ENCODE measurements at regions not wholly inside any gene's neighbourhood (a gene's known extent, or its start where the extent isn't known, plus 50 kb on each side); places are given as distances from the start of the nearest gene placed in this dataset.

- Histone ChIP-seq H3K4me3 (ENCODE audit: insufficient read length, low read depth) (no peak overlapping the region), H3K9ac (ENCODE audit: insufficient read length, low read depth) (no peak overlapping the region), H3K4me1 (ENCODE audit: insufficient read depth, insufficient read length) (no peaks in the 10 kb centered on the region), H3K9me3 (ENCODE audit: insufficient read depth, low read length) (no peaks in the 10 kb centered on the region), H3K36me3 (ENCODE audit: insufficient read depth, insufficient read length, low read length) (no peaks in the 10 kb centered on the region), H3K27me3 (ENCODE audit: insufficient read depth, insufficient read length) (no peaks in the 10 kb centered on the region)
- TF ChIP-seq YY1 (IDR thresholded peaks at IDR 0.05; ENCODE audit: insufficient read depth, insufficient read length), result no peak
- no peak for DNase-seq (ENCODE audit: low read depth, low spot score)
These were observed 322.3 kb upstream of the TSHZ3 start for GRCh38 chr19:31671411-31672035.

GRCh38 chr19:31674503-31675192 lies 325.4 kb upstream of the TSHZ3 start:
- no peaks in the 10 kb centered on the region for H3K4me1 ChIP-seq (ENCODE audit: insufficient read depth, insufficient read length)
- no peak overlapping the region for H3K4me3 ChIP-seq (ENCODE audit: insufficient read length, low read depth)
- TF ChIP-seq YY1 (IDR thresholded peaks at IDR 0.05; ENCODE audit: insufficient read depth, insufficient read length), result no peak
- no peak for TF ChIP-seq SUZ12 (IDR thresholded peaks at IDR 0.05; ENCODE audit: extremely low read depth, insufficient read depth, insufficient read length)
- TF ChIP-seq ZNF274 (IDR thresholded peaks at IDR 0.05; ENCODE audit: low read depth, low read length), result no peak
- no peak for DNase-seq (ENCODE audit: low read depth, low spot score)
- H3K9me3 ChIP-seq (ENCODE audit: insufficient read depth, low read length), result no peaks in the 10 kb centered on the region
- H3K36me3 ChIP-seq (ENCODE audit: insufficient read depth, insufficient read length, low read length), result no peaks in the 10 kb centered on the region
- no peak overlapping the region for H3K9ac ChIP-seq (ENCODE audit: insufficient read length, low read depth)
- no peaks in the 10 kb centered on the region for H3K27me3 ChIP-seq (ENCODE audit: insufficient read depth, insufficient read length)

- Histone ChIP-seq H3K9ac (ENCODE audit: insufficient read length, low read depth) (no peak overlapping the region), H3K4me1 (ENCODE audit: insufficient read depth, insufficient read length) (no peaks in the 10 kb centered on the region), H3K9me3 (ENCODE audit: insufficient read depth, low read length) (no peaks in the 10 kb centered on the region), H3K27me3 (ENCODE audit: insufficient read depth, insufficient read length) (no peaks in the 10 kb centered on the region), H3K4me3 (ENCODE audit: insufficient read length, low read depth) (no peak overlapping the region), H3K36me3 (ENCODE audit: insufficient read depth, insufficient read length, low read length) (no peaks in the 10 kb centered on the region)
- DNase-seq (ENCODE audit: low read depth, low spot score), result no peak
- TF ChIP-seq ZNF274 (IDR thresholded peaks at IDR 0.05; ENCODE audit: low read depth, low read length) (no peak), YY1 (IDR thresholded peaks at IDR 0.05; ENCODE audit: insufficient read depth, insufficient read length) (no peak), SUZ12 (IDR thresholded peaks at IDR 0.05; ENCODE audit: extremely low read depth, insufficient read depth, insufficient read length) (no peak)
These were observed 326.1 kb upstream of the TSHZ3 start for GRCh38 chr19:31675193-31675913.

GRCh38 chr19:31676271-31677004 lies 327.2 kb upstream of the TSHZ3 start:
- TF ChIP-seq SUZ12 (IDR thresholded peaks at IDR 0.05; ENCODE audit: extremely low read depth, insufficient read depth, insufficient read length) (no peak), ZNF274 (IDR thresholded peaks at IDR 0.05; ENCODE audit: low read depth, low read length) (no peak), YY1 (IDR thresholded peaks at IDR 0.05; ENCODE audit: insufficient read depth, insufficient read length) (no peak)
- H3K36me3 ChIP-seq (ENCODE audit: insufficient read depth, insufficient read length, low read length), result no peaks in the 10 kb centered on the region
- no peaks in the 10 kb centered on the region for H3K9me3 ChIP-seq (ENCODE audit: insufficient read depth, low read length)
- DNase-seq (ENCODE audit: low read depth, low spot score), result peak; percentile 15
- no peaks in the 10 kb centered on the region for H3K4me1 ChIP-seq (ENCODE audit: insufficient read depth, insufficient read length)
- no peaks in the 10 kb centered on the region for H3K27me3 ChIP-seq (ENCODE audit: insufficient read depth, insufficient read length)
- H3K9ac ChIP-seq (ENCODE audit: insufficient read length, low read depth), result no peak overlapping the region
- no peak overlapping the region for H3K4me3 ChIP-seq (ENCODE audit: insufficient read length, low read depth)

GRCh38 chr19:31678421-31678820 lies 329.2 kb upstream of the TSHZ3 start:
- Histone ChIP-seq H3K4me3 (ENCODE audit: insufficient read length, low read depth) (no peak overlapping the region), H3K36me3 (ENCODE audit: insufficient read depth, insufficient read length, low read length) (no peaks in the 10 kb centered on the region), H3K9me3 (ENCODE audit: insufficient read depth, low read length) (no peaks in the 10 kb centered on the region), H3K9ac (ENCODE audit: insufficient read length, low read depth) (no peak overlapping the region), H3K27me3 (ENCODE audit: insufficient read depth, insufficient read length) (no peaks in the 10 kb centered on the region), H3K4me1 (ENCODE audit: insufficient read depth, insufficient read length) (no peaks in the 10 kb centered on the region)
- TF ChIP-seq YY1 (IDR thresholded peaks at IDR 0.05; ENCODE audit: insufficient read depth, insufficient read length) (no peak), SUZ12 (IDR thresholded peaks at IDR 0.05; ENCODE audit: extremely low read depth, insufficient read depth, insufficient read length) (no peak), ZNF274 (IDR thresholded peaks at IDR 0.05; ENCODE audit: low read depth, low read length) (no peak)
- DNase-seq (ENCODE audit: low read depth, low spot score), result no peak

- H3K4me3 ChIP-seq (ENCODE audit: insufficient read length, low read depth), result no peak overlapping the region
- no peaks in the 10 kb centered on the region for H3K9me3 ChIP-seq (ENCODE audit: insufficient read depth, low read length)
- no peak overlapping the region for H3K9ac ChIP-seq (ENCODE audit: insufficient read length, low read depth)
- no peaks in the 10 kb centered on the region for H3K4me1 ChIP-seq (ENCODE audit: insufficient read depth, insufficient read length)
- H3K27me3 ChIP-seq (ENCODE audit: insufficient read depth, insufficient read length), result no peaks in the 10 kb centered on the region
- TF ChIP-seq YY1 (IDR thresholded peaks at IDR 0.05; ENCODE audit: insufficient read depth, insufficient read length), result no peak
- TF ChIP-seq SUZ12 (IDR thresholded peaks at IDR 0.05; ENCODE audit: extremely low read depth, insufficient read depth, insufficient read length), result no peak
- DNase-seq (ENCODE audit: low read depth, low spot score), result no peak
- H3K36me3 ChIP-seq (ENCODE audit: insufficient read depth, insufficient read length, low read length), result no peaks in the 10 kb centered on the region
These were observed 331.9 kb upstream of the TSHZ3 start for GRCh38 chr19:31681121-31681520.
